Keratinocyte (primary cell): ENCODE measurements at regions not wholly inside any gene's neighbourhood (a gene's known extent, or its start where the extent isn't known, plus 50 kb on each side); places are given as distances from the start of the nearest gene placed in this dataset.

ENCODE experiments used
- DNase-seq: peaks from one replicate; pipeline ENCODE4 v3.0.0-alpha.2; 2011; ENCODE audit warnings: low read depth, missing footprints, low spot score
- FAIRE-seq: peaks from 2 replicates; lab custom pipeline; 2011; peaks lifted over from hg19 to GRCh38; lab: Jason Lieb, UNC
- H2AFZ ChIP-seq: 2 replicates; pipeline ENCODE4 v1.6.0; 2012; ENCODE audit warnings: low read length, control low read depth, inconsistent platforms; ENCODE audit not compliant: control insufficient read depth
- H3K27ac ChIP-seq: 2 replicates; pipeline ENCODE4 v1.5.1; 2011; ENCODE audit warnings: low read length; ENCODE audit not compliant: control insufficient read depth, insufficient read depth
- H3K27me3 ChIP-seq: 3 replicates; pipeline ENCODE4 v1.6.0; 2011; ENCODE audit warnings: low read length; ENCODE audit not compliant: control insufficient read depth, insufficient read depth; ENCODE audit errors: extremely low read depth
- H3K36me3 ChIP-seq, 2 experiments: 2 replicates in 1 of 2; 3 replicates in 1 of 2; pipeline ENCODE4 v1.5.1; 2011; ENCODE audit warnings: low read length in 2 of 2, mild to moderate bottlenecking in 1 of 2; ENCODE audit not compliant: control insufficient read depth in 2 of 2, insufficient read depth in 2 of 2; ENCODE audit errors: extremely low read depth in 1 of 2
- H3K4me1 ChIP-seq: 3 replicates; pipeline ENCODE4 v1.5.1; 2011; ENCODE audit warnings: low read length; ENCODE audit not compliant: control insufficient read depth, insufficient read depth; ENCODE audit errors: extremely low read depth
- H3K4me2 ChIP-seq: 3 replicates; pipeline ENCODE4 v1.6.0; 2011; ENCODE audit warnings: low read depth, low read length; ENCODE audit not compliant: control insufficient read depth, insufficient read depth; ENCODE audit errors: extremely low read depth
- H3K4me3 ChIP-seq, 3 experiments: fragments of 200-600 bp in 1 of 3; sonication (generic) in 1 of 3; 2 replicates in 2 of 3; 3 replicates in 1 of 3; pipeline ENCODE4 v1.5.1; 2011 to 2016; ENCODE audit warnings: low read length in 3 of 3, mild to moderate bottlenecking in 3 of 3, control low read depth in 2 of 3, inconsistent platforms in 1 of 3, low read depth in 1 of 3, mixed read lengths in 1 of 3, mixed run types in 1 of 3, moderate library complexity in 1 of 3; ENCODE audit not compliant: control insufficient read depth in 2 of 3, insufficient read depth in 2 of 3; ENCODE audit errors: extremely low read depth in 1 of 3
- H3K79me2 ChIP-seq: 2 replicates; pipeline ENCODE4 v1.6.0; 2012; ENCODE audit warnings: low read length; ENCODE audit not compliant: control insufficient read depth, insufficient read depth
- H3K9ac ChIP-seq: 3 replicates; pipeline ENCODE4 v1.6.0; 2011; ENCODE audit warnings: low read length; ENCODE audit not compliant: control insufficient read depth, insufficient read depth; ENCODE audit errors: extremely low read depth
- H3K9me1 ChIP-seq: 3 replicates; pipeline ENCODE4 v1.6.0; 2011; ENCODE audit warnings: low read length; ENCODE audit not compliant: control insufficient read depth, insufficient read depth; ENCODE audit errors: extremely low read depth
- H3K9me3 ChIP-seq: 2 replicates; pipeline ENCODE4 v1.5.1; 2012; ENCODE audit warnings: low read depth, low read length; ENCODE audit not compliant: control insufficient read depth
- H4K20me1 ChIP-seq: 3 replicates; pipeline ENCODE4 v1.6.0; 2011; ENCODE audit warnings: low read length; ENCODE audit not compliant: control insufficient read depth, insufficient read depth; ENCODE audit errors: extremely low read depth
- CTCF ChIP-seq, 3 experiments: IDR thresholded peaks in 1 of 3; conservative IDR thresholded peaks in 1 of 3; optimal IDR thresholded peaks in 1 of 3; 2 replicates in 2 of 3; 3 replicates in 1 of 3; pipeline versions ENCODE3 to v1.5.1; 2011; ENCODE audit warnings: low read length in 3 of 3, mild to moderate bottlenecking in 3 of 3, moderate library complexity in 2 of 3, control low read depth in 1 of 3, inconsistent platforms in 1 of 3; ENCODE audit not compliant: insufficient read depth in 2 of 3; ENCODE audit errors: extremely low read depth in 1 of 3
- EZH2 ChIP-seq: IDR thresholded peaks from one replicate; pipeline ENCODE4 v1.6.1; 2012; ENCODE audit warnings: inconsistent platforms, mild to moderate bottlenecking, low read length, moderate library complexity
- dilution Hi-C: fragments of 300-500 bp; cut with MboI; formaldehyde crosslinking; loops from one replicate; pipeline ENCODE4 v1.7.0; 2020; ENCODE audit warnings: low sequenced_read_pairs; ENCODE audit not compliant: extremely low pct_ligation_motif_present

- no peak overlapping the region for H3K4me3 ChIP-seq
- dilution Hi-C loops, result no loop called here
- peak; percentile 59 for FAIRE-seq
- peak overlapping the region; percentile 6 for H2AFZ ChIP-seq
- H3K27me3 ChIP-seq, result no peaks in the 10 kb centered on the region
- DNase-seq, result no peak
- H3K27ac ChIP-seq, result no peak overlapping the region
- H3K4me1 ChIP-seq, result peaks cover 2% of the 10 kb centered on the region
- H3K9ac ChIP-seq, result no peak overlapping the region
- H4K20me1 ChIP-seq, result no peaks in the 10 kb centered on the region
- H3K9me3 ChIP-seq, result no peaks in the 10 kb centered on the region
- no peaks in the 10 kb centered on the region for H3K79me2 ChIP-seq
- H3K4me2 ChIP-seq, result peak overlapping the region; percentile 7
- H3K36me3 ChIP-seq, result no peaks in the 10 kb centered on the region
- TF ChIP-seq CTCF (optimal IDR thresholded peaks at IDR 0.05 in 1 of 3, IDR thresholded peaks at IDR 0.05 in 1 of 3, conservative IDR thresholded peaks at IDR 0.05 in 1 of 3; ENCODE audit: extremely low read depth in 1 of 3, insufficient read depth in 2 of 3, low read length in 3 of 3) (no peak), EZH2 (no peak)
- H3K9me1 ChIP-seq, result no peaks in the 10 kb centered on the region
These were observed 310.3 kb downstream of the NOL4 start for GRCh38 chr18:33914399-33914798.

DNA sequence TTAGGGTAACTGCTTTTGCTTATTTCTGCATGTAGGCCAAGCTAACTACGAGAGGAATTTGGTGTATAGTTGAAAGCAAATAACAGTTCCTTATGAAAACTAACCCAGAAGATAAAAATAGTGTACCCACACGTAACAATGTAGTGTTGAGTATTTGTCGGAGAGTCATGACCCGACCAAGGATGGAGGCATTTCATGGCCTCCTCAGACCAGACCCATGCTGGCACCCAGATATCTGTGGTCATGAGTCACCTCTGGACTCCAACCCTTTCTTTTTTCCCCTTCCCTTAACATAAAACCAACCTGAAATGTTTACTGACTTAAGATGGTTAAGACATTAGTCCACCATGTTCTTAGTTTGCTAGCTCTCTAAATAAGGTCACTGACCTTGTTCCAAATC, 318.7 kb downstream of the NOL4 start:
- TF ChIP-seq CTCF (optimal IDR thresholded peaks at IDR 0.05 in 1 of 3, IDR thresholded peaks at IDR 0.05 in 1 of 3, conservative IDR thresholded peaks at IDR 0.05 in 1 of 3; ENCODE audit: extremely low read depth in 1 of 3, insufficient read depth in 2 of 3, low read length in 3 of 3), result no peak
- no peak for TF ChIP-seq EZH2

More for the DNA sequence above, 318.7 kb downstream of the NOL4 start:
- no peaks in the 10 kb centered on the region for H3K9me3 ChIP-seq
- H3K4me2 ChIP-seq, result no peak overlapping the region
- no peak overlapping the region for H3K27ac ChIP-seq
- DNase-seq (no peak), FAIRE-seq (no peak)
- no peaks in the 10 kb centered on the region for H3K4me1 ChIP-seq
- dilution Hi-C loops, result no loop called here
- H3K4me3 ChIP-seq, result no peak overlapping the region
- no peaks in the 10 kb centered on the region for H3K36me3 ChIP-seq
- no peaks in the 10 kb centered on the region for H3K9me1 ChIP-seq
- no peak overlapping the region for H3K9ac ChIP-seq
- H4K20me1 ChIP-seq, result no peaks in the 10 kb centered on the region
- H3K27me3 ChIP-seq, result no peaks in the 10 kb centered on the region
- H2AFZ ChIP-seq, result no peak overlapping the region
- no peaks in the 10 kb centered on the region for H3K79me2 ChIP-seq
